Endodermal cell (in vitro differentiated cells): ENCODE measurements at regions not wholly inside any gene's neighbourhood (a gene's known extent, or its start where the extent isn't known, plus 50 kb on each side); places are given as distances from the start of the nearest gene placed in this dataset.

Source experiments
- DNase-seq: peaks from one replicate; pipeline ENCODE4 v3.0.0-alpha.2; 2017
- H3K27ac ChIP-seq: 2 replicates; pipeline ENCODE4 v1.5.1; 2013; ENCODE audit warnings: mild to moderate bottlenecking, low read depth, low read length, moderate library complexity
- H3K27me3 ChIP-seq: 2 replicates; pipeline ENCODE4 v1.6.1; 2013; ENCODE audit warnings: mild to moderate bottlenecking, low read length, moderate library complexity; ENCODE audit not compliant: insufficient read depth, control insufficient read depth, poor library complexity, severe bottlenecking
- H3K36me3 ChIP-seq: 2 replicates; pipeline ENCODE4 v1.7.0; 2013; ENCODE audit warnings: mild to moderate bottlenecking, low read length, moderate library complexity; ENCODE audit not compliant: control insufficient read depth, insufficient read depth
- H3K4me1 ChIP-seq: one replicate; pipeline ENCODE4 v1.7.0; 2013; ENCODE audit warnings: low read length; ENCODE audit not compliant: control insufficient read depth, insufficient read depth
- H3K4me3 ChIP-seq: 2 replicates; pipeline ENCODE4 v1.5.1; 2013; ENCODE audit warnings: mild to moderate bottlenecking, low read length, moderate library complexity
- H3K9ac ChIP-seq: 2 replicates; pipeline ENCODE4 v1.6.1; 2013; ENCODE audit warnings: mild to moderate bottlenecking, low read length, moderate library complexity; ENCODE audit not compliant: poor library complexity, severe bottlenecking; ENCODE audit errors: extremely low read depth
- H3K9me3 ChIP-seq: 2 replicates; pipeline ENCODE4 v1.6.1; 2013; ENCODE audit warnings: mild to moderate bottlenecking, low read length, moderate library complexity; ENCODE audit not compliant: control insufficient read depth
- H3K27ac Mint-ChIP-seq: 2 replicates; pipeline ENCODE4 v1.8.0; 2020; ENCODE audit warnings: mixed read lengths
- H3K27me3 Mint-ChIP-seq: 2 replicates; pipeline ENCODE4 v1.8.0; 2021; ENCODE audit warnings: mild to moderate bottlenecking, mixed read lengths; ENCODE audit not compliant: insufficient read depth
- H3K36me3 Mint-ChIP-seq: 2 replicates; pipeline ENCODE4 v1.8.0; 2020; ENCODE audit warnings: low read depth, mixed read lengths
- H3K4me1 Mint-ChIP-seq: 2 replicates; pipeline ENCODE4 v1.8.0; 2020; ENCODE audit warnings: mixed read lengths
- H3K4me3 Mint-ChIP-seq: 2 replicates; pipeline ENCODE4 v1.8.0; 2020; ENCODE audit warnings: mild to moderate bottlenecking, moderate library complexity, mixed read lengths
- H3K9me3 Mint-ChIP-seq: 2 replicates; pipeline ENCODE4 v1.8.0; 2020; ENCODE audit warnings: mild to moderate bottlenecking, mixed read lengths
- WGBS, 2 experiments: methylation state at CpG; one replicate each; pipeline versions ENCODE4 v1.1.5 to v1.1.7; 2013; ENCODE audit warnings: missing lambda C conversion rate in 2 of 2, mixed read lengths in 1 of 2; ENCODE audit not compliant: insufficient coverage in 1 of 2, insufficient read length in 1 of 2; 5-methylcytosine and 5-hydroxymethylcytosine counted together
- TF ChIP-seq, protein P1 (sequence below): fragments of 200-600 bp; sonication (generic); conservative IDR thresholded peaks from 2 replicates; pipeline ENCODE4 v1.5.0; 2021; ENCODE audit warnings: antibody characterized with exemption, mild to moderate bottlenecking

DNA sequence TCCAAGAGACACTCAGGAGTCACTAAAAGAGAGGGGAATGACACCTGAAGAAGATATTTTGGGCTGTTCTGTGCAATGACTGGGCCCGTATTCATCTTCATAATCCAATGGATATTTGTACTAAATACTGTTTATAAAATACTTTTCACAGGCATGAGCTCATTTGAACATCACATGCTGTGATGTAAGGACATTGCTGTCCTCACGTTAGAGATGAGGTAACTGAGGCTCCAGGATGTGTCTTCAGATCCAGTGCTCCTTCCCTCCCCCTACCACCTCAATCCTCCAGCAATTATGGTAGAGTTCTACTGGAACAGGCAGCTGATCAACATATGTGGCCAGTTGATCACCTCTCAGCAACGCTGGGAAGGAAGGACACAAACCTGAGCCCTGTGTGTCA is 139.4 kb upstream of the OSMR start:
- Histone ChIP-seq H3K27me3 (peaks cover 40% of the 10 kb centered on the region), H3K9me3 (no peaks in the 10 kb centered on the region), H3K36me3 (no peaks in the 10 kb centered on the region), H3K4me1 (peaks cover 4% of the 10 kb centered on the region), H3K9ac (no peak overlapping the region), H3K4me3 (no peak overlapping the region), H3K27ac (no peak overlapping the region)
- Mint-ChIP-seq H3K4me3 (no peak overlapping the region), H3K36me3 (no peaks in the 10 kb centered on the region), H3K4me1 (peaks cover 15% of the 10 kb centered on the region), H3K9me3 (peaks cover 2% of the 10 kb centered on the region), H3K27ac (no peak overlapping the region), H3K27me3 (peaks cover 80% of the 10 kb centered on the region)
- no peak for DNase-seq
- WGBS, 2 experiments: 62 to 83% methylated on average over 2 to 3 of the region's 3 CpGs
- TF ChIP-seq, protein P1, sequence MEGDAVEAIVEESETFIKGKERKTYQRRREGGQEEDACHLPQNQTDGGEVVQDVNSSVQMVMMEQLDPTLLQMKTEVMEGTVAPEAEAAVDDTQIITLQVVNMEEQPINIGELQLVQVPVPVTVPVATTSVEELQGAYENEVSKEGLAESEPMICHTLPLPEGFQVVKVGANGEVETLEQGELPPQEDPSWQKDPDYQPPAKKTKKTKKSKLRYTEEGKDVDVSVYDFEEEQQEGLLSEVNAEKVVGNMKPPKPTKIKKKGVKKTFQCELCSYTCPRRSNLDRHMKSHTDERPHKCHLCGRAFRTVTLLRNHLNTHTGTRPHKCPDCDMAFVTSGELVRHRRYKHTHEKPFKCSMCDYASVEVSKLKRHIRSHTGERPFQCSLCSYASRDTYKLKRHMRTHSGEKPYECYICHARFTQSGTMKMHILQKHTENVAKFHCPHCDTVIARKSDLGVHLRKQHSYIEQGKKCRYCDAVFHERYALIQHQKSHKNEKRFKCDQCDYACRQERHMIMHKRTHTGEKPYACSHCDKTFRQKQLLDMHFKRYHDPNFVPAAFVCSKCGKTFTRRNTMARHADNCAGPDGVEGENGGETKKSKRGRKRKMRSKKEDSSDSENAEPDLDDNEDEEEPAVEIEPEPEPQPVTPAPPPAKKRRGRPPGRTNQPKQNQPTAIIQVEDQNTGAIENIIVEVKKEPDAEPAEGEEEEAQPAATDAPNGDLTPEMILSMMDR: no peak

DNA sequence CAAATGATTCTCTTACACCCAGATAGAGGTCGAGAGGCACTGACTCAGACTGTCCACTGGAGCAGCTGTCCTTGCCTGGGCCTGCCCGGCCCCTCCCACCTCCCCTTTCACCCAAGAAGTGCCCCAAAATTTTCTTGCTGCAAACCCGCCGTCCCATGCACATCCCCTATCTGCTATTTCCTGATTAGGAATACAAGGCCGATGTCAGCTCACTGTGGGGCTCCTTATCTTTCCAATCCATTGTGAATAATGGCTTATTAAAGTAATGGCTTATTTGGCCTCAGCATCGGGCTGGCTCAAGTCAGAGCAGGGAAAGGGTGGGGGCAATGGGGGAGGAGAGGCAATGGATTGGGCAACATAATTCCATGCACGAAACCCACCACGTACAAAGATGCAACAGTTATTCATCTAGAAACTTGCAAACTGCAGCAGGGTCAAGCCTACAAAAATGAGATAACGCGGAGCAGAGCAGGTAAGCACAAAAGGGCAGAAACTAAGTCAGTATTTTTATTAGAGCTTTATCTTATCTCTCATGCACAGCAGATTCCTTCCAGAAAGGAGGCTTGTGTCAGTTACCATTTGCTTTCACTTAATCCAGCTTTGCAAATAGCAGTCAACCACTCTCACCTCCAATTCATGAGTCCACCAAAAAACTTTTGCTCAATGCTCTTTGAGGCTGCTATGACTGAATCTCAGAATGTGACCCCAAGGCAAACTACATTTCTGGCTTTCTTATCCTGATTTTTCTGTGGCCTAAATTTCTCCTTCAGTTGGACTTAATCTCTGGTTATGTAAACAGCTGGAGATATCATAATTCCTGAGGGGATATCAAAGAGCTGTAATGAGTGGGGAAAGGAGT is 138.2 kb upstream of the OSMR start:
- Mint-ChIP-seq H3K36me3 (no peaks in the 10 kb centered on the region), H3K9me3 (peaks cover 2% of the 10 kb centered on the region), H3K4me1 (peaks cover 15% of the 10 kb centered on the region), H3K4me3 (no peak overlapping the region), H3K27ac (no peak overlapping the region), H3K27me3 (peaks cover 87% of the 10 kb centered on the region)
- Histone ChIP-seq H3K9me3 (no peaks in the 10 kb centered on the region), H3K4me3 (no peak overlapping the region), H3K9ac (no peak overlapping the region), H3K36me3 (no peaks in the 10 kb centered on the region), H3K27ac (no peak overlapping the region), H3K4me1 (peaks cover 4% of the 10 kb centered on the region), H3K27me3 (peaks cover 51% of the 10 kb centered on the region)
- WGBS, 2 experiments: 84 to 96% methylated on average over 7 to 10 of the region's 10 CpGs
- DNase-seq: no peak
- TF ChIP-seq, protein P1: no peak

DNA sequence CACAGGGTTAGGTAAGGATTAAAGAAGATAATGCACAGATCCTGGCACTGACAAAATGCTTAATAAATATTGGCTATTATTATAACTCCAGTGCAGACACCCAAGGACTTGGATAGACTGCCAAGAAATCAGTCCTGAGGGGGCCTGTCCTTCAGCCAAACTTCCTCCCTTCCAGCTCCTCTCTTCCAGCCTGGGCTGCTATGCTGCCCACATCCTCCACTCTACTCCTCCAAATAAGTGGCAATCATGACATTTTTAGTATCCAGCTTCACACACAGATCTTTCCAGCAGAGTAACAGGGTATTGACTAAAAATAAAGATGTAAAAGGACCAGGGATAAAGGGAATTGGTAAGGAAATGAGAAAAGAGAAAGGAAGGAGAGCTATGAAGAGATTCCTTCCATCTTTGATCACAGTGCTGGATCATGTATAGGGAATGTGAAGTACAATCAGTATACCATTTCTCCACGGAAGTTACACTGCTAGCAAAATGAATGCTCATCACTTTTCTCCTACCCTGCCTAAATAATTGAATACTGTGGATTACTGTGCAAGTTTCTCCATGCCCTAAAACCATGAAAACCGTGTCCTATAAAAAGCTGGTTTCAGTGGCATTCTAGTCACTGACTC is 136.0 kb upstream of the OSMR start:
- no peak overlapping the region for H3K27ac Mint-ChIP-seq
- Histone ChIP-seq H3K9me3 (no peaks in the 10 kb centered on the region), H3K4me1 (peaks cover 4% of the 10 kb centered on the region), H3K27me3 (peaks cover 58% of the 10 kb centered on the region), H3K4me3 (no peak overlapping the region), H3K27ac (no peak overlapping the region), H3K9ac (no peak overlapping the region), H3K36me3 (no peaks in the 10 kb centered on the region)
- H3K36me3 Mint-ChIP-seq: no peaks in the 10 kb centered on the region
- peaks cover 15% of the 10 kb centered on the region for H3K4me1 Mint-ChIP-seq
- WGBS, 2 experiments: 88 to 100% methylated on average over 2 of the region's 2 CpGs
- DNase-seq: no peak
- H3K27me3 Mint-ChIP-seq: peaks cover 77% of the 10 kb centered on the region
- no peak overlapping the region for H3K4me3 Mint-ChIP-seq
- H3K9me3 Mint-ChIP-seq: peaks cover 2% of the 10 kb centered on the region
- TF ChIP-seq, protein P1: no peak
